H9 (cell line): ENCODE measurements at regions not wholly inside any gene's neighbourhood (a gene's known extent, or its start where the extent isn't known, plus 50 kb on each side); places are given as distances from the start of the nearest gene placed in this dataset.

Experiments
- DNase-seq: peaks from one replicate; pipeline ENCODE4 v3.0.0-alpha.2; 2017
- H2AFZ ChIP-seq: one replicate; pipeline ENCODE4 v1.6.1; 2013; ENCODE audit warnings: mild to moderate bottlenecking, low read length, control low read depth, moderate library complexity
- H2AK5ac ChIP-seq: 2 replicates; pipeline ENCODE4 v1.6.1; 2013; ENCODE audit warnings: low read length, control low read depth, mixed read lengths; ENCODE audit not compliant: insufficient read length
- H2BK120ac ChIP-seq: one replicate; pipeline ENCODE4 v1.6.1; 2013; ENCODE audit warnings: low read depth, mild to moderate bottlenecking, low read length, control low read depth, inconsistent platforms; ENCODE audit not compliant: poor library complexity, severe bottlenecking
- H2BK12ac ChIP-seq: 2 replicates; pipeline ENCODE4 v1.6.1; 2013; ENCODE audit warnings: low read length, control low read depth, mixed read lengths, low read depth; ENCODE audit not compliant: insufficient read length
- H2BK15ac ChIP-seq: 2 replicates; pipeline ENCODE4 v1.6.1; 2013; ENCODE audit warnings: low read depth, low read length, control low read depth
- H2BK20ac ChIP-seq: one replicate; pipeline ENCODE4 v1.6.1; 2013; ENCODE audit warnings: low read depth, mild to moderate bottlenecking, low read length, control low read depth, inconsistent platforms; ENCODE audit not compliant: poor library complexity, severe bottlenecking
- H2BK5ac ChIP-seq: 2 replicates; pipeline ENCODE4 v1.6.1; 2013; ENCODE audit warnings: low read length, control low read depth, mixed read lengths; ENCODE audit not compliant: insufficient read length
- H3K14ac ChIP-seq: 2 replicates; pipeline ENCODE4 v1.6.1; 2013; ENCODE audit warnings: low read length, control low read depth; ENCODE audit not compliant: insufficient read depth
- H3K18ac ChIP-seq: 2 replicates; pipeline ENCODE4 v1.6.1; 2013; ENCODE audit warnings: low read depth, mild to moderate bottlenecking, mixed read lengths, low read length, control low read depth; ENCODE audit not compliant: insufficient read length
- H3K23ac ChIP-seq: 2 replicates; pipeline ENCODE4 v1.6.1; 2013; ENCODE audit warnings: low read length, control low read depth, mixed read lengths, low read depth; ENCODE audit not compliant: insufficient read length
- H3K23me2 ChIP-seq: 2 replicates; pipeline ENCODE4 v1.6.1; 2013; ENCODE audit warnings: low read depth, mild to moderate bottlenecking, mixed read lengths, low read length, control low read depth; ENCODE audit not compliant: insufficient read length, poor library complexity, severe bottlenecking
- H3K27ac ChIP-seq: 2 replicates; pipeline ENCODE4 v1.5.1; 2013; ENCODE audit warnings: low read length, control low read depth, mixed read lengths, low read depth; ENCODE audit not compliant: insufficient read length
- H3K27me3 ChIP-seq: 2 replicates; pipeline ENCODE4 v1.6.1; 2013; ENCODE audit warnings: low read length, control low read depth, inconsistent platforms; ENCODE audit not compliant: insufficient read depth
- H3K4ac ChIP-seq: 2 replicates; pipeline ENCODE4 v1.6.1; 2013; ENCODE audit warnings: low read depth, mild to moderate bottlenecking, control low read depth, inconsistent platforms, low read length, moderate library complexity
- H3K4me1 ChIP-seq: 2 replicates; pipeline ENCODE4 v1.6.1; 2013; ENCODE audit warnings: low read length, control low read depth, inconsistent platforms; ENCODE audit not compliant: insufficient read depth
- H3K4me2 ChIP-seq: 2 replicates; pipeline ENCODE4 v1.6.1; 2013; ENCODE audit warnings: low read length, control low read depth, mixed read lengths; ENCODE audit not compliant: insufficient read length, insufficient read depth
- H3K56ac ChIP-seq: 2 replicates; pipeline ENCODE4 v1.6.1; 2013; ENCODE audit warnings: low read depth, mild to moderate bottlenecking, mixed read lengths, low read length, control low read depth; ENCODE audit not compliant: insufficient read length
- H3K79me1 ChIP-seq: 2 replicates; pipeline ENCODE4 v1.6.1; 2013; ENCODE audit warnings: low read depth, mild to moderate bottlenecking, moderate library complexity, low read length, control low read depth, inconsistent platforms; ENCODE audit not compliant: insufficient read depth, poor library complexity, severe bottlenecking
- H3K79me2 ChIP-seq: 2 replicates; pipeline ENCODE4 v1.6.1; 2013; ENCODE audit warnings: low read length, control low read depth, inconsistent platforms; ENCODE audit not compliant: insufficient read depth
- H3K9ac ChIP-seq: 2 replicates; pipeline ENCODE4 v1.6.1; 2013; ENCODE audit warnings: low read length, control low read depth, mixed read lengths; ENCODE audit not compliant: insufficient read length; ENCODE audit errors: extremely low read depth
- H3K9me3 ChIP-seq: one replicate; pipeline ENCODE4 v1.6.1; 2013; ENCODE audit warnings: low read depth, low read length, inconsistent platforms; ENCODE audit not compliant: control insufficient read depth
- H3T11ph ChIP-seq: one replicate; pipeline ENCODE4 v1.6.1; 2013; ENCODE audit warnings: mild to moderate bottlenecking, low read length, control low read depth, inconsistent platforms
- H4K20me1 ChIP-seq: one replicate; pipeline ENCODE4 v1.6.1; 2013; ENCODE audit not compliant: control insufficient read depth, insufficient read length, insufficient read depth
- H4K5ac ChIP-seq: 2 replicates; pipeline ENCODE4 v1.6.1; 2013; ENCODE audit warnings: low read depth, mild to moderate bottlenecking, mixed read lengths, low read length, control low read depth; ENCODE audit not compliant: insufficient read length
- H4K8ac ChIP-seq: replicated peaks from 2 replicates; pipeline ENCODE4 v1.6.1; 2013; ENCODE audit warnings: low read length, control low read depth, mixed read lengths, low read depth; ENCODE audit not compliant: insufficient read length
- H4K91ac ChIP-seq: 2 replicates; pipeline ENCODE4 v1.6.1; 2013; ENCODE audit warnings: low read depth, mild to moderate bottlenecking, moderate library complexity, mixed read lengths, low read length, control low read depth; ENCODE audit not compliant: insufficient read length
- H3K27ac Mint-ChIP-seq, 3 experiments: 2 replicates in 2 of 3; 3 replicates in 1 of 3; pipeline ENCODE4 v1.8.0; 2020 to 2021; ENCODE audit warnings: mixed read lengths in 3 of 3, mild to moderate bottlenecking in 1 of 3, moderate library complexity in 1 of 3
- H3K27me3 Mint-ChIP-seq: 2 replicates; pipeline ENCODE4 v1.8.0; 2021; ENCODE audit warnings: low read depth, mild to moderate bottlenecking, moderate library complexity, mixed read lengths
- H3K36me3 Mint-ChIP-seq, 3 experiments: 2 replicates in 2 of 3; 3 replicates in 1 of 3; pipeline ENCODE4 v1.8.0; 2020 to 2021; ENCODE audit warnings: low read depth in 3 of 3, mixed read lengths in 3 of 3; ENCODE audit not compliant: insufficient read depth in 1 of 3
- H3K4me1 Mint-ChIP-seq, 2 experiments: 2 replicates each; pipeline ENCODE4 v1.8.0; 2020; ENCODE audit warnings: mixed read lengths in 2 of 2
- H3K4me3 Mint-ChIP-seq, 2 experiments: 2 replicates in 1 of 2; 3 replicates in 1 of 2; pipeline ENCODE4 v1.8.0; 2020 to 2021; ENCODE audit warnings: mild to moderate bottlenecking in 2 of 2, mixed read lengths in 2 of 2, moderate library complexity in 1 of 2
- H3K9me3 Mint-ChIP-seq, 2 experiments: 2 replicates in 1 of 2; 3 replicates in 1 of 2; pipeline ENCODE4 v1.8.0; 2020; ENCODE audit warnings: mild to moderate bottlenecking in 2 of 2, mixed read lengths in 2 of 2, moderate library complexity in 1 of 2
- WGBS: extraction: QIAGEN DNeasy Blood & Tissue Kit; methylation state at CpG from one replicate; pipeline ENCODE4 v1.1.7; 2013; ENCODE audit warnings: missing lambda C conversion rate, low lambda C conversion rate, mixed read lengths; ENCODE audit not compliant: insufficient read length; ENCODE audit errors: extremely low coverage; 5-methylcytosine and 5-hydroxymethylcytosine counted together
- TF ChIP-seq, protein P1 (sequence below): fragments of 200-600 bp; sonication (generic); conservative IDR thresholded peaks from 3 replicates; pipeline ENCODE4 v1.8.0; 2021; ENCODE audit warnings: antibody characterized with exemption, mild to moderate bottlenecking

DNA sequence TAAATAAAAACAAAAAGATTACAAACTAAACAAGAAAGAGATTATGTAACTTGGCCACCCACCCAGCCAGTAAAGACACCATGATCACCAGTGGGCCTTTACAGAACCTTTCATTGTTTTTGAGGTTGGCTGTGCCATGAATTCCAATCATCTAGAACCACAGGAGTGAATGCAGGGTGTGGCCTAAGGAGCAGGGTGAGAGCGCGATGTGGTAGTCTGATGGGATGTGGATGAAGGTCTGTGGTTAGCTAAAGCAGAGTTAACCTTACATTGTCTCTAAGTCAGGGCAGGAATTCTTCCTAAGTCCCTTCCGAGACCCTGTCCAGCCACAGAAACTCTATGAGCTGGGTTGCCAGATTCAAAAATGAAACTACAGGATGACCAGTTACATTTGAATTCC, 54.0 kb upstream of the CDKN3 start:
- Mint-ChIP-seq H3K27me3 (no peaks in the 10 kb centered on the region), H3K27ac (no peak overlapping the region), H3K36me3 (no peaks in the 10 kb centered on the region), H3K4me1 (peaks cover 33 to 39% of the 10 kb centered on the region in 2 experiments), H3K9me3 (no peaks in the 10 kb centered on the region; a peak in 1 of 5 replicates), H3K4me3 (no peak overlapping the region)
- TF ChIP-seq, protein P1, sequence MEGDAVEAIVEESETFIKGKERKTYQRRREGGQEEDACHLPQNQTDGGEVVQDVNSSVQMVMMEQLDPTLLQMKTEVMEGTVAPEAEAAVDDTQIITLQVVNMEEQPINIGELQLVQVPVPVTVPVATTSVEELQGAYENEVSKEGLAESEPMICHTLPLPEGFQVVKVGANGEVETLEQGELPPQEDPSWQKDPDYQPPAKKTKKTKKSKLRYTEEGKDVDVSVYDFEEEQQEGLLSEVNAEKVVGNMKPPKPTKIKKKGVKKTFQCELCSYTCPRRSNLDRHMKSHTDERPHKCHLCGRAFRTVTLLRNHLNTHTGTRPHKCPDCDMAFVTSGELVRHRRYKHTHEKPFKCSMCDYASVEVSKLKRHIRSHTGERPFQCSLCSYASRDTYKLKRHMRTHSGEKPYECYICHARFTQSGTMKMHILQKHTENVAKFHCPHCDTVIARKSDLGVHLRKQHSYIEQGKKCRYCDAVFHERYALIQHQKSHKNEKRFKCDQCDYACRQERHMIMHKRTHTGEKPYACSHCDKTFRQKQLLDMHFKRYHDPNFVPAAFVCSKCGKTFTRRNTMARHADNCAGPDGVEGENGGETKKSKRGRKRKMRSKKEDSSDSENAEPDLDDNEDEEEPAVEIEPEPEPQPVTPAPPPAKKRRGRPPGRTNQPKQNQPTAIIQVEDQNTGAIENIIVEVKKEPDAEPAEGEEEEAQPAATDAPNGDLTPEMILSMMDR, result no peak
- Histone ChIP-seq H3K23ac (no peak overlapping the region), H3T11ph (no peak overlapping the region), H2BK5ac (no peak overlapping the region), H3K9ac (no peak overlapping the region), H3K4ac (no peak overlapping the region), H2BK15ac (no peak overlapping the region), H3K4me1 (peaks cover 2% of the 10 kb centered on the region; the same call in 1 of the 2 replicates), H2BK120ac (no peak overlapping the region), H4K5ac (no peak overlapping the region), H3K27ac (no peak overlapping the region), H3K79me1 (no peaks in the 10 kb centered on the region), H3K79me2 (no peaks in the 10 kb centered on the region), H3K27me3 (no peaks in the 10 kb centered on the region), H3K14ac (no peak overlapping the region), H3K23me2 (no peaks in the 10 kb centered on the region), H4K91ac (no peak overlapping the region), H3K18ac (no peak overlapping the region), H3K4me2 (no peak overlapping the region), H3K9me3 (no peaks in the 10 kb centered on the region), H4K8ac (no peak overlapping the region), H2BK20ac (no peak overlapping the region), H2AFZ (no peak overlapping the region), H4K20me1 (no peaks in the 10 kb centered on the region), H2AK5ac (no peak overlapping the region), H3K56ac (no peak overlapping the region), H2BK12ac (no peak overlapping the region)
- DNase-seq, result no peak
- no CpG with 5 or more reads among the region's 3 CpGs for WGBS
